Caco-2 (cell line): ENCODE measurements at regions not wholly inside any gene's neighbourhood (a gene's known extent, or its start where the extent isn't known, plus 50 kb on each side); places are given as distances from the start of the nearest gene placed in this dataset.

ENCODE experiments used
- BruUV-seq: library from RNA; stranded (reverse); fragments of 400-500 nt; replicated peaks from 2 replicates; lab custom pipeline; 2021; lab: Mats Ljungman, UMichigan
- CTCF ChIA-PET: fragments of 300-600 bp; sonication (Branson Sonifier 250); formaldehyde crosslinking; loops from one replicate; lab custom pipeline; 2022; ENCODE audit warnings: antibody characterized with exemption; lab: Charles Lee
- POLR2A ChIA-PET: fragments of 300-600 bp; sonication (Branson Sonifier 250); formaldehyde crosslinking; loops from one replicate; lab custom pipeline; 2022; ENCODE audit warnings: antibody characterized with exemption; lab: Charles Lee
- DNase-seq, 2 experiments: peaks; one replicate each; pipeline versions ENCODE4 v3.0.0 to v3.0.0-alpha.2; 2020 to 2022
- H3K27me3 ChIP-seq: replicated peaks from 2 replicates; pipeline ENCODE4 v1.6.0; 2011; ENCODE audit warnings: low read length; ENCODE audit not compliant: control insufficient read depth, insufficient read depth
- H3K36me3 ChIP-seq: 2 replicates; pipeline ENCODE4 v1.5.1; 2011; ENCODE audit warnings: low read length; ENCODE audit not compliant: control insufficient read depth, insufficient read depth
- H3K4me1 ChIP-seq: fragments of 250-450 bp; sonication (Bioruptor Pico); 2 replicates; pipeline ENCODE4 v1.5.1; 2020; ENCODE audit warnings: mild to moderate bottlenecking
- H3K4me3 ChIP-seq: 2 replicates; pipeline ENCODE4 v1.5.1; 2011; ENCODE audit warnings: low read depth, mild to moderate bottlenecking, control low read depth, low read length
- H3K9me3 ChIP-seq: fragments of 250-450 bp; sonication (Bioruptor Pico); 2 replicates; pipeline ENCODE4 v1.5.1; 2020; ENCODE audit warnings: mild to moderate bottlenecking, moderate library complexity
- H3K27ac Mint-ChIP-seq: one replicate; pipeline ENCODE4 v1.8.0; 2022; ENCODE audit warnings: mixed read lengths; ENCODE audit not compliant: unreplicated experiment
- H3K27me3 Mint-ChIP-seq: one replicate; pipeline ENCODE4 v1.8.0; 2022; ENCODE audit warnings: mixed read lengths; ENCODE audit not compliant: insufficient read depth, unreplicated experiment
- H3K36me3 Mint-ChIP-seq: one replicate; pipeline ENCODE4 v1.8.0; 2022; ENCODE audit warnings: mild to moderate bottlenecking, mixed read lengths; ENCODE audit not compliant: insufficient read depth, unreplicated experiment
- H3K4me1 Mint-ChIP-seq: one replicate; pipeline ENCODE4 v1.8.0; 2022; ENCODE audit warnings: low read depth, mixed read lengths; ENCODE audit not compliant: unreplicated experiment
- H3K4me3 Mint-ChIP-seq: one replicate; pipeline ENCODE4 v1.8.0; 2022; ENCODE audit warnings: mild to moderate bottlenecking, moderate library complexity, mixed read lengths; ENCODE audit not compliant: unreplicated experiment
- H3K9me3 Mint-ChIP-seq: one replicate; pipeline ENCODE4 v1.8.0; 2022; ENCODE audit warnings: mixed read lengths; ENCODE audit not compliant: unreplicated experiment
- intact Hi-C: fragments of 100-400 bp; cut with micrococcal nuclease; formaldehyde crosslinking; loops from one replicate; pipeline ENCODE4 v1.10.0; 2022; ENCODE audit not compliant: unreplicated experiment
- TF ChIP-seq, protein P1 (sequence below), 2 experiments: fragments of 200-600 bp in 1 of 2; IDR thresholded peaks; 1 replicate in 1 of 2; 2 replicates in 1 of 2; pipeline versions ENCODE4 v1.5.1 to v1.8.0; 2011 to 2022; ENCODE audit warnings: antibody characterized with exemption in 1 of 2, control low read depth in 1 of 2, inconsistent platforms in 1 of 2, low read depth in 1 of 2, low read length in 1 of 2, mild to moderate bottlenecking in 1 of 2, moderate library complexity in 1 of 2; ENCODE audit not compliant: insufficient read depth in 1 of 2, severe bottlenecking in 1 of 2, unreplicated experiment in 1 of 2

DNA sequence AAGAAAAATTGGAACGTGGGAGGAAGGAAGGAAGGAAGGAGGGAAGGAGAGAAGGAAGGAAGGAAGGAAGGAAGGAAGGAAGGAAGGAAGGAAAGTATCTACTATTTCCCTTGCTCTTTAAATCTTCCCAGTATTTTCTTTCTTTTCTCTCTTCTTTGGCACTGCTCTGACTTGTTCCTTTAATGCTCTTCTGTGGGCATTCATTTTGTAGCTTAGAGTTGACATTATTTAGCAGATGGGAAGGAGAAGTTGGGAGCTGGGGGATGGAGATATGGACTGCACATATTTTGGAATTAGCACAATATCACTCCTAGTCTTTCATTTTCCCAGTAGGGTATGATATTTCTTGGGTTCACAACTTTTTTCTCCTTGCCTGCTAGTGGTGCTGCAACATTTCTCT, 152.2 kb downstream of the TFAP2B start:
- no peak for DNase-seq
- H3K27ac Mint-ChIP-seq = no peak overlapping the region
- no TSS peak for BruUV-seq
- Histone ChIP-seq H3K27me3 (no peaks in the 10 kb centered on the region), H3K36me3 (no peaks in the 10 kb centered on the region), H3K4me1 (no peaks in the 10 kb centered on the region), H3K4me3 (no peak overlapping the region), H3K9me3 (no peaks in the 10 kb centered on the region)
- TF ChIP-seq, protein P1, sequence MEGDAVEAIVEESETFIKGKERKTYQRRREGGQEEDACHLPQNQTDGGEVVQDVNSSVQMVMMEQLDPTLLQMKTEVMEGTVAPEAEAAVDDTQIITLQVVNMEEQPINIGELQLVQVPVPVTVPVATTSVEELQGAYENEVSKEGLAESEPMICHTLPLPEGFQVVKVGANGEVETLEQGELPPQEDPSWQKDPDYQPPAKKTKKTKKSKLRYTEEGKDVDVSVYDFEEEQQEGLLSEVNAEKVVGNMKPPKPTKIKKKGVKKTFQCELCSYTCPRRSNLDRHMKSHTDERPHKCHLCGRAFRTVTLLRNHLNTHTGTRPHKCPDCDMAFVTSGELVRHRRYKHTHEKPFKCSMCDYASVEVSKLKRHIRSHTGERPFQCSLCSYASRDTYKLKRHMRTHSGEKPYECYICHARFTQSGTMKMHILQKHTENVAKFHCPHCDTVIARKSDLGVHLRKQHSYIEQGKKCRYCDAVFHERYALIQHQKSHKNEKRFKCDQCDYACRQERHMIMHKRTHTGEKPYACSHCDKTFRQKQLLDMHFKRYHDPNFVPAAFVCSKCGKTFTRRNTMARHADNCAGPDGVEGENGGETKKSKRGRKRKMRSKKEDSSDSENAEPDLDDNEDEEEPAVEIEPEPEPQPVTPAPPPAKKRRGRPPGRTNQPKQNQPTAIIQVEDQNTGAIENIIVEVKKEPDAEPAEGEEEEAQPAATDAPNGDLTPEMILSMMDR (IDR thresholded peaks at IDR 0.05; ENCODE audit: insufficient read depth in 1 of 2, low read depth in 1 of 2, low read length in 1 of 2, severe bottlenecking in 1 of 2, unreplicated experiment in 1 of 2) = no peak
- no peaks in the 10 kb centered on the region for H3K4me1 Mint-ChIP-seq
- intact Hi-C loops = no loop called here
- POLR2A ChIA-PET = no interaction called here
- peaks cover 6% of the 10 kb centered on the region for H3K27me3 Mint-ChIP-seq
- no peaks in the 10 kb centered on the region for H3K36me3 Mint-ChIP-seq
- CTCF ChIA-PET = no interaction called here
- no peak overlapping the region for H3K4me3 Mint-ChIP-seq
- no peaks in the 10 kb centered on the region for H3K9me3 Mint-ChIP-seq

DNA sequence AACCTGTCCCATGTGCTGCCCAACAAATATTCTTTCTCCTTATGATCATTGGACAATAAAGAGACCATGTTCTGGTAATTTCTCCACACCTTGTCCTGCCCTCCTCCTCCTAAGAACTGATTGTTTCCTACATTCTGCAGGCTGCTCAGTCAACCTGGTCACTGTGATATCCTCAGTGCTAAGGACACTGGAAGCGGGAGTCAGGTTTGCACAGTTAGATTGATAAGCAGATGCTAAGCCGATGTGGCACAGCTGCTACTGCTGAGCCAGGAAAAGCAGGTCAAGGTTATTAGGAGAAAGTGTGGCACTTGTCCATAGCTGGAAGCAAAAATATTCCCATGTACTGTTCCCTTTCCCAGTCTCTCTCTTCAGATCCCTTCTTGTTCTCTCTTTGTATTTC, 154.8 kb downstream of the TFAP2B start:
- Mint-ChIP-seq H3K27ac (no peak overlapping the region), H3K36me3 (no peaks in the 10 kb centered on the region), H3K27me3 (peaks cover 6% of the 10 kb centered on the region), H3K4me3 (no peak overlapping the region), H3K4me1 (no peaks in the 10 kb centered on the region), H3K9me3 (no peaks in the 10 kb centered on the region)
- H3K4me1 ChIP-seq = no peaks in the 10 kb centered on the region
- TF ChIP-seq, protein P1 (IDR thresholded peaks at IDR 0.05; ENCODE audit: insufficient read depth in 1 of 2, low read depth in 1 of 2, low read length in 1 of 2, severe bottlenecking in 1 of 2, unreplicated experiment in 1 of 2) = no peak
- no peaks in the 10 kb centered on the region for H3K9me3 ChIP-seq
- no peak overlapping the region for H3K4me3 ChIP-seq
- BruUV-seq = no TSS peak
- intact Hi-C loops = no loop called here
- H3K27me3 ChIP-seq = no peaks in the 10 kb centered on the region
- DNase-seq = no peak
- ChIA-PET CTCF (no interaction called here), POLR2A (no interaction called here)
- no peaks in the 10 kb centered on the region for H3K36me3 ChIP-seq

DNA sequence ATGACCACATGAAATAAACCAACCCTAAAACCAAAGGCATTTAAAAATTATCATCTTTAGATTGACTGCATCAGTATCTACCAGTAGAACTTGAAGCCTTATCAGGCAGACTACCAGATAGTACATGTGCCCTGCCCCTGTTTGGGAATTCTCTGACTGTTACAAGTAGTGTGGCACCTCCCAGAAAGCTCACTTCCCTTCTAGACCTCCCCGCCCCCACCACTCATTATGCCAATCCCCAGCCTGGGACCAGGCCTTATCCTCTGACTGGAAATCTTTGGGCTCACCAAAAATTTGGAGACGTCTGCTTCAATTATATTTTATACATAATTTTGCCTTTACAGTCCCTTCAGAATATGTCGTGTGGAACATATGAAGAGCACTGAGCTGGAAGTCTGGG, 155.6 kb downstream of the TFAP2B start:
- ChIA-PET CTCF (no interaction called here), POLR2A (no interaction called here)
- Mint-ChIP-seq H3K36me3 (no peaks in the 10 kb centered on the region), H3K9me3 (no peaks in the 10 kb centered on the region), H3K4me1 (no peaks in the 10 kb centered on the region), H3K27me3 (peaks cover 2% of the 10 kb centered on the region), H3K27ac (no peak overlapping the region), H3K4me3 (no peak overlapping the region)
- TF ChIP-seq, protein P1 (IDR thresholded peaks at IDR 0.05; ENCODE audit: insufficient read depth in 1 of 2, low read depth in 1 of 2, low read length in 1 of 2, severe bottlenecking in 1 of 2, unreplicated experiment in 1 of 2) = no peak
- DNase-seq = no peak
- Histone ChIP-seq H3K36me3 (no peaks in the 10 kb centered on the region), H3K27me3 (no peaks in the 10 kb centered on the region), H3K9me3 (no peaks in the 10 kb centered on the region), H3K4me3 (no peak overlapping the region), H3K4me1 (no peaks in the 10 kb centered on the region)
- intact Hi-C loops = no loop called here
- no TSS peak for BruUV-seq
